ENCODE measurements at regions not wholly inside any gene's neighbourhood (a gene's known extent, or its start where the extent isn't known, plus 50 kb on each side); places are given as distances from the start of the nearest gene placed in this dataset.

GRCh38 chr21:24308183-24308582 lies 1299.1 kb downstream of the MRPL39 start:
- no peak for FAIRE-seq
- H3K9me3 ChIP-seq (replicated peaks; ENCODE audit: control insufficient read depth, insufficient read depth, low read length): peaks cover 6% of the 10 kb centered on the region
- no peaks in the 10 kb centered on the region for H3K4me1 ChIP-seq (ENCODE audit: control insufficient read depth, extremely low read depth, insufficient read depth, low read length)
- H4K20me1 ChIP-seq (replicated peaks; ENCODE audit: control insufficient read depth, extremely low read depth, insufficient read depth, low read length): no peaks in the 10 kb centered on the region
- CTCF ChIA-PET: no interaction called here
- H3K4me3 ChIP-seq (replicated peaks in 1 of 3; ENCODE audit: insufficient read depth in 1 of 3, low read depth in 1 of 3, low read length in 3 of 3): no peak overlapping the region
- H3K36me3 ChIP-seq (ENCODE audit: control insufficient read depth in 2 of 2, extremely low read depth in 1 of 2, insufficient read depth in 2 of 2, low read length in 2 of 2): no peaks in the 10 kb centered on the region
- H3K79me2 ChIP-seq (ENCODE audit: control insufficient read depth, insufficient read depth, low read length): no peaks in the 10 kb centered on the region
- no peak overlapping the region for H2AFZ ChIP-seq (ENCODE audit: low read depth, low read length)
- POLR2A ChIA-PET: no interaction called here
- dilution Hi-C loops (cut with MboI; ENCODE audit: extremely low pct_ligation_motif_present, low sequenced_read_pairs): no loop called here
- no peaks in the 10 kb centered on the region for H3K9me1 ChIP-seq (replicated peaks; ENCODE audit: control insufficient read depth, extremely low read depth, insufficient read depth, low read length)
- intact Hi-C loops (cut with micrococcal nuclease): no loop called here
- H3K9ac ChIP-seq (replicated peaks; ENCODE audit: extremely low read depth, insufficient read depth, low read length): no peak overlapping the region
- H3K4me2 ChIP-seq (ENCODE audit: insufficient read depth, low read length): no peak overlapping the region
- no peaks in the 10 kb centered on the region for H3K27me3 ChIP-seq (ENCODE audit: control insufficient read depth in 2 of 2, insufficient read depth in 2 of 2, low read length in 2 of 2)
- TF ChIP-seq GATA2 (IDR thresholded peaks at IDR 0.05; ENCODE audit: insufficient read depth, insufficient read length, low read depth, low read length) (no peak), JUN (IDR thresholded peaks at IDR 0.05; ENCODE audit: borderline replicate concordance, insufficient read depth, insufficient read length, low read depth) (no peak), MYC (IDR thresholded peaks at IDR 0.05; ENCODE audit: low read depth, low read length) (no peak), EZH2 (IDR thresholded peaks at IDR 0.05; ENCODE audit: borderline replicate concordance, low read depth, low read length, severe bottlenecking) (no peak), FOS (IDR thresholded peaks at IDR 0.05; ENCODE audit: borderline replicate concordance, insufficient read depth, low read length) (no peak)
- no TSS peak for BruUV-seq (replicated peaks)
- no peak for DNase-seq (ENCODE audit: low read depth, low spot score)
- no peak overlapping the region for H3K27ac ChIP-seq (ENCODE audit: insufficient read depth, low read depth, low read length)

- Histone ChIP-seq H3K9me3 (replicated peaks; ENCODE audit: control insufficient read depth, insufficient read depth, low read length) (peaks cover 2% of the 10 kb centered on the region), H3K9ac (replicated peaks; ENCODE audit: extremely low read depth, insufficient read depth, low read length) (no peak overlapping the region), H3K9me1 (replicated peaks; ENCODE audit: control insufficient read depth, extremely low read depth, insufficient read depth, low read length) (no peaks in the 10 kb centered on the region), H2AFZ (ENCODE audit: low read depth, low read length) (no peak overlapping the region), H3K27ac (ENCODE audit: insufficient read depth, low read depth, low read length) (no peak overlapping the region), H3K36me3 (ENCODE audit: control insufficient read depth in 2 of 2, extremely low read depth in 1 of 2, insufficient read depth in 2 of 2, low read length in 2 of 2) (no peaks in the 10 kb centered on the region), H3K4me1 (ENCODE audit: control insufficient read depth, extremely low read depth, insufficient read depth, low read length) (no peaks in the 10 kb centered on the region), H3K27me3 (ENCODE audit: control insufficient read depth in 2 of 2, insufficient read depth in 2 of 2, low read length in 2 of 2) (no peaks in the 10 kb centered on the region), H4K20me1 (replicated peaks; ENCODE audit: control insufficient read depth, extremely low read depth, insufficient read depth, low read length) (no peaks in the 10 kb centered on the region), H3K79me2 (ENCODE audit: control insufficient read depth, insufficient read depth, low read length) (no peaks in the 10 kb centered on the region), H3K4me2 (ENCODE audit: insufficient read depth, low read length) (no peak overlapping the region), H3K4me3 (replicated peaks in 1 of 3; ENCODE audit: insufficient read depth in 1 of 3, low read depth in 1 of 3, low read length in 3 of 3) (no peak overlapping the region)
- TF ChIP-seq JUN (IDR thresholded peaks at IDR 0.05; ENCODE audit: borderline replicate concordance, insufficient read depth, insufficient read length, low read depth) (no peak), POLR2AphosphoS5 (IDR thresholded peaks at IDR 0.05; ENCODE audit: insufficient read depth, low read depth, low read length) (no peak), FOS (IDR thresholded peaks at IDR 0.05; ENCODE audit: borderline replicate concordance, insufficient read depth, low read length) (no peak), EZH2 (IDR thresholded peaks at IDR 0.05; ENCODE audit: borderline replicate concordance, low read depth, low read length, severe bottlenecking) (no peak), MYC (IDR thresholded peaks at IDR 0.05; ENCODE audit: low read depth, low read length) (no peak), POLR2A (IDR thresholded peaks at IDR 0.05; ENCODE audit: low read depth, low read length) (no peak), CTCF (IDR thresholded peaks at IDR 0.05; ENCODE audit: extremely low read depth in 1 of 2, insufficient read depth in 1 of 2, low read depth in 1 of 2, low read length in 2 of 2) (no peak), GATA2 (IDR thresholded peaks at IDR 0.05; ENCODE audit: insufficient read depth, insufficient read length, low read depth, low read length) (no peak), MAX (IDR thresholded peaks at IDR 0.05; ENCODE audit: insufficient read depth, insufficient read length) (no peak)
- ChIA-PET CTCF (no interaction called here), POLR2A (no interaction called here)
- BruUV-seq (replicated peaks): no TSS peak
- FAIRE-seq: no peak
- dilution Hi-C loops (cut with MboI; ENCODE audit: extremely low pct_ligation_motif_present, low sequenced_read_pairs): no loop called here
- no peak for DNase-seq (ENCODE audit: low read depth, low spot score)
- intact Hi-C loops (cut with micrococcal nuclease): no loop called here
Measured at GRCh38 chr21:24302400-24302799, 1304.9 kb downstream of the MRPL39 start.

Measured in endothelial cell of umbilical vein (primary cell).